ENCODE measurements at regions not wholly inside any gene's neighbourhood (a gene's known extent, or its start where the extent isn't known, plus 50 kb on each side); places are given as distances from the start of the nearest gene placed in this dataset.

GRCh38 chr14:83041224-83041623, 1507.6 kb upstream of the SEL1L start:
- DNase-seq (ENCODE audit: low read depth) = no peak
- H3K4me3 ChIP-seq (replicated peaks; ENCODE audit: low read depth, low read length) = no peak overlapping the region
- TF ChIP-seq, protein P1, sequence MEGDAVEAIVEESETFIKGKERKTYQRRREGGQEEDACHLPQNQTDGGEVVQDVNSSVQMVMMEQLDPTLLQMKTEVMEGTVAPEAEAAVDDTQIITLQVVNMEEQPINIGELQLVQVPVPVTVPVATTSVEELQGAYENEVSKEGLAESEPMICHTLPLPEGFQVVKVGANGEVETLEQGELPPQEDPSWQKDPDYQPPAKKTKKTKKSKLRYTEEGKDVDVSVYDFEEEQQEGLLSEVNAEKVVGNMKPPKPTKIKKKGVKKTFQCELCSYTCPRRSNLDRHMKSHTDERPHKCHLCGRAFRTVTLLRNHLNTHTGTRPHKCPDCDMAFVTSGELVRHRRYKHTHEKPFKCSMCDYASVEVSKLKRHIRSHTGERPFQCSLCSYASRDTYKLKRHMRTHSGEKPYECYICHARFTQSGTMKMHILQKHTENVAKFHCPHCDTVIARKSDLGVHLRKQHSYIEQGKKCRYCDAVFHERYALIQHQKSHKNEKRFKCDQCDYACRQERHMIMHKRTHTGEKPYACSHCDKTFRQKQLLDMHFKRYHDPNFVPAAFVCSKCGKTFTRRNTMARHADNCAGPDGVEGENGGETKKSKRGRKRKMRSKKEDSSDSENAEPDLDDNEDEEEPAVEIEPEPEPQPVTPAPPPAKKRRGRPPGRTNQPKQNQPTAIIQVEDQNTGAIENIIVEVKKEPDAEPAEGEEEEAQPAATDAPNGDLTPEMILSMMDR (IDR thresholded peaks at IDR 0.05; ENCODE audit: low read length, missing control alignments) = no peak

- no peak overlapping the region for H3K4me3 ChIP-seq (replicated peaks; ENCODE audit: low read depth, low read length)
- TF ChIP-seq, protein P1 (IDR thresholded peaks at IDR 0.05; ENCODE audit: low read length, missing control alignments) = no peak
- DNase-seq (ENCODE audit: low read depth) = no peak
These were observed 1509.2 kb upstream of the SEL1L start for GRCh38 chr14:83042858-83043257.

GRCh38 chr14:83044001-83044400, 1510.3 kb upstream of the SEL1L start:
- TF ChIP-seq, protein P1 (IDR thresholded peaks at IDR 0.05; ENCODE audit: low read length, missing control alignments) = no peak
- no peak for DNase-seq (ENCODE audit: low read depth)
- H3K4me3 ChIP-seq (replicated peaks; ENCODE audit: low read depth, low read length) = no peak overlapping the region

DNA sequence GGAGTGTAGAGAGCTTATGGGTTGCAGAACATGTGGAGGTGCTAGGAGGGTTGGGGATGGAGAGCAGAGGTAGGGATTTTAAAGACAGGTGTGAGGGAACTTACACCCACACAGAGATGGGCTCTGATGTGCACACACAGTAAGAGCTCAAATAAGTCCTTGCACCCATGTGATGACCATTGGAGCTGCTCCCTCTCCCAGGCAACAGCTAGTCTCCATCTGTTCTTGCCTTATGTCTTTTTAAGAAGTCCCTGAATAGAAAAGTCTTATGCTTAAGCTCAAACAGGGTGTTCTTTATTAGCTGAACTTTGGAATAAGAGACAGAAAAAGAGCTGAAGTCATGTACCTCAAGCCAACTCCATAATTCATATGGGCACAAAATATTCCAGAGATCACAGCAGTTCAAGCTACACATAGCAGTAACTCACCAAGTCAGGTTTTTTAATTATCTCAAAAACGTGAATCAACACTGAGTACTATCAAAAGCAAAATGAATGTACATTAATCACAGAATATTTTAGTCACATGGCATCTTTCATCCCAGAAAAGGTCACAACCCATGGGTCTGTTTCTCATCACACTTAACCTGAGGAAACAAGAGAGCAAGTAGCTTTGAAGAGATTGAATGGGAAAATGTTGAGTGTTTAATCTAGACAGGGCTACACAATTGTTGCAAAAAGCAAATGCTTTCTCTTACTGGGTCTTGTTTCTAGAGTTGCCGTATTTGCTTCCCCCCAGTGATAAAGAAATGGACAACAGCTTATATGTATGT, 1513.6 kb upstream of the SEL1L start:
- DNase-seq (ENCODE audit: low read depth) = no peak
- TF ChIP-seq, protein P1 (IDR thresholded peaks at IDR 0.05; ENCODE audit: low read length, missing control alignments) = no peak
- no peak overlapping the region for H3K4me3 ChIP-seq (replicated peaks; ENCODE audit: low read depth, low read length)

GRCh38 chr14:83053022-83053710, 1519.5 kb upstream of the SEL1L start:
- TF ChIP-seq, protein P1 (IDR thresholded peaks at IDR 0.05; ENCODE audit: low read length, missing control alignments) = no peak
- no peak for DNase-seq (ENCODE audit: low read depth)
- H3K4me3 ChIP-seq (replicated peaks; ENCODE audit: low read depth, low read length) = no peak overlapping the region

DNA sequence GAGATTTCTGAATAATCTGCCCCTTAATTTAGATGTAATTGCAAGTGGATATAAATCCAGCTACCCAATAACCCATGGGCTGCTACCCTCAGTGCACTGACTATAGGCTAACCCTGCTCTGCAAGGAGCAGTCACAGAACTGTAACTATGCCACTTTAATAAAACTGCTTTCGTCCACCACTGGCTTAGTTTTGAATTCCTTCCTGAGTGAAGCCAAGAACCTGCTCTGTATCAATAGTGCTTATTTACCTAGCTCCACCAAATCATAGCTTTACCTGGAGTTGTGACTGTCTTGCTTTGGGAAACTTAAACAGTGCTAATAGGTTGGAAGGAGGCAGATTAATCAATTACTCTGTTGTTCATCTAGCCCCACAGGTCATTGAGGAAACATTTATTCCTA, 1524.4 kb upstream of the SEL1L start:
- H3K4me3 ChIP-seq (replicated peaks; ENCODE audit: low read depth, low read length) = no peak overlapping the region
- DNase-seq (ENCODE audit: low read depth) = no peak
- TF ChIP-seq, protein P1 (IDR thresholded peaks at IDR 0.05; ENCODE audit: low read length, missing control alignments) = no peak

All from fibroblast of pulmonary artery (primary cell).